Kidney (tissue), 13 donors: ENCODE measurements at regions not wholly inside any gene's neighbourhood (a gene's known extent, or its start where the extent isn't known, plus 50 kb on each side); places are given as distances from the start of the nearest gene placed in this dataset.

Experiments
- DNase-seq, 5 donors: peaks; one replicate each; pipeline ENCODE4 v3.0.0-alpha.2; 2013 to 2020
- FAIRE-seq: peaks from 2 replicates; lab custom pipeline; 2012; peaks lifted over from hg19 to GRCh38; lab: Jason Lieb, UNC
- H3K27ac ChIP-seq, 2 donors: one replicate each; pipeline ENCODE4 v1.7.0; 2013; ENCODE audit warnings: low read depth in 2 of 2, low read length in 2 of 2, inconsistent platforms in 1 of 2
- H3K27me3 ChIP-seq: one replicate; pipeline ENCODE4 v1.7.1; 2013; ENCODE audit warnings: low read length, inconsistent platforms; ENCODE audit not compliant: control insufficient read depth, insufficient read depth
- H3K36me3 ChIP-seq, 3 donors: one replicate each; pipeline versions ENCODE4 v1.7.0 to v1.7.1; 2013; ENCODE audit warnings: low read length in 3 of 3, control low read depth in 1 of 3, inconsistent platforms in 1 of 3; ENCODE audit not compliant: insufficient read depth in 3 of 3, control insufficient read depth in 2 of 3
- H3K4me1 ChIP-seq, 3 donors: one replicate each; pipeline versions ENCODE4 v1.7.0 to v1.7.1; 2013; ENCODE audit warnings: low read length in 3 of 3, inconsistent platforms in 1 of 3, low read depth in 1 of 3; ENCODE audit not compliant: control insufficient read depth in 2 of 3, insufficient read depth in 2 of 3
- H3K4me3 ChIP-seq, 3 donors: one replicate each; pipeline versions ENCODE4 v1.7.0 to v1.8.1; 2013; ENCODE audit warnings: low read length in 3 of 3, control low read depth in 1 of 3, inconsistent platforms in 1 of 3
- H3K9ac ChIP-seq, 3 donors: one replicate each; pipeline versions ENCODE4 v1.7.0 to v1.7.1; 2013; ENCODE audit warnings: low read length in 3 of 3, control low read depth in 1 of 3, inconsistent platforms in 1 of 3
- H3K9me3 ChIP-seq, 3 donors: one replicate each; pipeline versions ENCODE4 v1.7.0 to v1.7.1; 2013; ENCODE audit warnings: low read length in 3 of 3, control low read depth in 1 of 3, inconsistent platforms in 1 of 3; ENCODE audit not compliant: control insufficient read depth in 2 of 3, insufficient read depth in 1 of 3
- intact Hi-C: fragments of 100-400 bp; cut with DNase I; formaldehyde crosslinking; loops from one replicate; pipeline ENCODE4 v1.11.1; 2022
- TF ChIP-seq, protein P1 (sequence below): IDR thresholded peaks from 3 replicates; pipeline ENCODE4 v1.5.1; 2012; ENCODE audit warnings: mild to moderate bottlenecking, moderate library complexity, borderline replicate concordance; ENCODE audit not compliant: insufficient read depth; ENCODE audit errors: extremely low read depth
- donor health status: control.
- donor health status: control.
- donor health status: control.
- donor health status: control.
- donor health status: control.
- donor health status: DM: yes; HTN: yes; CAD: no.
- donor health status: Normal renal cell carcinoma (clear cell type).

DNA sequence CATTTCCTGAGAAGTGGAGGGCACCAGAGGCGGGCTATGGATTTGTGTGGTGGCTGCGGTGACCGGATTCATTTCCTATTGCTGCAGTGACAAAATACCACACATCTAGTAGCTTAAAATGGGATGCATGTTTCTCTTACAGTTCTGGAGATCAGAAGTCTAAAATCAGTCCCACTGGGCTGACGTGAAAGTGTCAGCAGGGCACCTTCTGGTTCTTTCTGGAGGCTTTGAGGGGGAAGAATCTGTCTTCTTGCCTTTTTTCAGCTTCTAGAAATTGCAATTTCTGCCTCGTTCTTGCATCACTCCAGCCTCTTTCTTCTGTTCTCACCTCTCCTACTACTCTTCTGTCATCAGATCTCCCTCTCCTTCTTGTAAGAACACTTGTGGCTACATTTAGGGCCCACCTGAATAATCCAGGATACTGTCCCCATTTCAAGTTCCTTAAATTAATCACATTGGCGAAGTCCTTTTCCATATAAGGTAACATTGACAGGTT is 111.2 kb downstream of the MARCHF4 start:
- H3K27ac ChIP-seq: no peak overlapping the region
- FAIRE-seq: no peak

DNA sequence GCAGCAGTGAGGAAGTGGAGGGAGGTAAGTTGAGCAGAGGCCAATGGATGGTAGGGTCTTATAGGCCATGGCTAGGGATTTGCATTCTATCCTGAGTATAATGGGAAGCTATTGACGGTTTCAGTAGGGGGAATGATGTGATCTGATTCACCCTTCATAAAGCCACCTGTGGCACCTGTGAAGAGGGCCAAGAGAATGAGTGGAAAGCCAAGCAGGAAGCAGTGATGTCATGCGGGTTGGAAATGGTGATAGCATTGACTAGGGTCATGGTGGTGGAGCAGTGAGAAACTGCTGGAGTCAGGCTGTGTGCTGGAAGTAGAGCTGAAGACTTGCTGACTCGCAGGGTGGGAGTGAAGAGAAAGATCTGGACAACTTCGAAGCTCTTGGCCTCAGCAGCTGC is 111.7 kb downstream of the MARCHF4 start:
- Histone ChIP-seq H3K4me1 (no peaks in the 10 kb centered on the region), H3K9ac (no peak overlapping the region), H3K36me3 (no peaks in the 10 kb centered on the region), H3K9me3 (no peaks in the 10 kb centered on the region), H3K27ac (no peak overlapping the region), H3K27me3 (no peaks in the 10 kb centered on the region), H3K4me3 (no peak overlapping the region)
- TF ChIP-seq, protein P1, sequence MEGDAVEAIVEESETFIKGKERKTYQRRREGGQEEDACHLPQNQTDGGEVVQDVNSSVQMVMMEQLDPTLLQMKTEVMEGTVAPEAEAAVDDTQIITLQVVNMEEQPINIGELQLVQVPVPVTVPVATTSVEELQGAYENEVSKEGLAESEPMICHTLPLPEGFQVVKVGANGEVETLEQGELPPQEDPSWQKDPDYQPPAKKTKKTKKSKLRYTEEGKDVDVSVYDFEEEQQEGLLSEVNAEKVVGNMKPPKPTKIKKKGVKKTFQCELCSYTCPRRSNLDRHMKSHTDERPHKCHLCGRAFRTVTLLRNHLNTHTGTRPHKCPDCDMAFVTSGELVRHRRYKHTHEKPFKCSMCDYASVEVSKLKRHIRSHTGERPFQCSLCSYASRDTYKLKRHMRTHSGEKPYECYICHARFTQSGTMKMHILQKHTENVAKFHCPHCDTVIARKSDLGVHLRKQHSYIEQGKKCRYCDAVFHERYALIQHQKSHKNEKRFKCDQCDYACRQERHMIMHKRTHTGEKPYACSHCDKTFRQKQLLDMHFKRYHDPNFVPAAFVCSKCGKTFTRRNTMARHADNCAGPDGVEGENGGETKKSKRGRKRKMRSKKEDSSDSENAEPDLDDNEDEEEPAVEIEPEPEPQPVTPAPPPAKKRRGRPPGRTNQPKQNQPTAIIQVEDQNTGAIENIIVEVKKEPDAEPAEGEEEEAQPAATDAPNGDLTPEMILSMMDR: no peak
- intact Hi-C loops: no loop called here
- FAIRE-seq (no peak), DNase-seq (no peak)

More for the DNA sequence above, 111.2 kb downstream of the MARCHF4 start:
- no peak overlapping the region for H3K9ac ChIP-seq
- no peaks in the 10 kb centered on the region for H3K36me3 ChIP-seq
- no peaks in the 10 kb centered on the region for H3K27me3 ChIP-seq
- DNase-seq: no peak
- H3K9me3 ChIP-seq: no peaks in the 10 kb centered on the region
- no peaks in the 10 kb centered on the region for H3K4me1 ChIP-seq
- no peak overlapping the region for H3K4me3 ChIP-seq
- TF ChIP-seq, protein P1: no peak
- intact Hi-C loops: no loop called here

DNA sequence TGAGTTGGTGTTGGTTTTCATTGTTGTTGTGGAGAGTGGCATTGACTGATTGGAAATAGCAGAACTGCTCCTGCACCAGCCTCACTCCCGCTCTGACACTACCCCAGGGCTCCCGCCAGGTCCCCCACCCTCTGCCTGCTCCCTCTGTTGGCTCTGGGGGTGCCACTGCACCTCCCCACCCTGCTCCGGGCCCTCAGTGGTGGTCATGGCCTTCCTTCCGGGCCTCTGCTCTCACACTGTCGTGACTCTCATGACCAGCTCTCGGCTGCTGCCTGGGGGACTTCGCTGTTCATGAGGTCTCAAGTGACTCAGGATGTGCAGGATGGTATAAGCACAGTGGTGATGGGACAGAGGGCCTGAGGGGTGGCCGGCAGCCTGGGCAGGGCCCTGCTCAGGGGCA is 113.2 kb downstream of the MARCHF4 start:
- no peaks in the 10 kb centered on the region for H3K9me3 ChIP-seq
- H3K36me3 ChIP-seq: no peaks in the 10 kb centered on the region
- no peak overlapping the region for H3K4me3 ChIP-seq
- FAIRE-seq (no peak), DNase-seq (no peak)
- H3K4me1 ChIP-seq: no peaks in the 10 kb centered on the region
- H3K9ac ChIP-seq: no peak overlapping the region
- TF ChIP-seq, protein P1: no peak
- intact Hi-C loops: no loop called here
- H3K27me3 ChIP-seq: no peaks in the 10 kb centered on the region
- H3K27ac ChIP-seq: no peak overlapping the region

DNA sequence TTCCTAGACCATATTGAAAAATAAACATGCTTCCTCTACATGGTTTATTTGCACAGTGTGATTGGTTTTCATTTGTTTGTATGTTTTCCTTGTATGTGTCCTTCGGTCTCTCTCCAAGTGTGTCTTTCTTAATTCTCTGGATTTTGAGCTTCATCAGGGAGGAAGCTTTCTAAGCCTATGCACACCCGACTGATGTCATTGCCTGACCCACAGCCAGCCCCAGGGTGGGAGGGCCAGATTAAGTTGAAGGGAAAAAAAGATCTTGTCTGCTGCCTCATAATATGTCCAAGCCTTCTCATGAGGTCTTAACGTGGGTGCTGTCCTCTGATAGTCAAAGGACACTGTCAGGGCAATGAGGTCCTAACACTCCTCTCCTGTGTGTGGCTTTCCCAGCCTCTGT is 115.2 kb downstream of the MARCHF4 start:
- FAIRE-seq: no peak
- DNase-seq: no peak
- TF ChIP-seq, protein P1: no peak

More for the DNA sequence above, 115.2 kb downstream of the MARCHF4 start:
- H3K27me3 ChIP-seq: no peaks in the 10 kb centered on the region
- intact Hi-C loops: no loop called here
- no peaks in the 10 kb centered on the region for H3K9me3 ChIP-seq
- H3K4me1 ChIP-seq: no peaks in the 10 kb centered on the region
- H3K27ac ChIP-seq: no peak overlapping the region
- H3K9ac ChIP-seq: no peak overlapping the region
- no peaks in the 10 kb centered on the region for H3K36me3 ChIP-seq
- H3K4me3 ChIP-seq: no peak overlapping the region
